ENCODE measurements at regions not wholly inside any gene's neighbourhood (a gene's known extent, or its start where the extent isn't known, plus 50 kb on each side); places are given as distances from the start of the nearest gene placed in this dataset.

DNA sequence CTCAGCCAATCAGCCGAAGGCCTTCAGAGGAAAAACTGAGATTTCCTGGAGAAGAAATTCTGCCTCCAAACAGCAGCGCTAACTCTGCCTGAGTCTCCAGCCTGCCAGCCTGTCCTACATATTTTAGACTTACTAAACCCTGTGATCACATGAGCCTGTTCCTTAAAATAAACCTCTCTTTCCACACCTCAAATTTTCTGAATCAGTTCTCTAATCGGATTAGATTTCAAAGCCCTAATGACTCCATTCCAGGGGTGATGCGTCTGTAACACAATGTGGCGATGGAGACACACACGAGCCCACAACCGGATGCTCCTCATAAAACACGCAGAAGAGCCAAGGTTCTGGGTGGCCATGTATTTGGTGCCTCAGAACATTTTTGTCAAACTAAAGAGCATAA lies 1371.2 kb downstream of the BRD1 start:
- TF ChIP-seq, protein P1, sequence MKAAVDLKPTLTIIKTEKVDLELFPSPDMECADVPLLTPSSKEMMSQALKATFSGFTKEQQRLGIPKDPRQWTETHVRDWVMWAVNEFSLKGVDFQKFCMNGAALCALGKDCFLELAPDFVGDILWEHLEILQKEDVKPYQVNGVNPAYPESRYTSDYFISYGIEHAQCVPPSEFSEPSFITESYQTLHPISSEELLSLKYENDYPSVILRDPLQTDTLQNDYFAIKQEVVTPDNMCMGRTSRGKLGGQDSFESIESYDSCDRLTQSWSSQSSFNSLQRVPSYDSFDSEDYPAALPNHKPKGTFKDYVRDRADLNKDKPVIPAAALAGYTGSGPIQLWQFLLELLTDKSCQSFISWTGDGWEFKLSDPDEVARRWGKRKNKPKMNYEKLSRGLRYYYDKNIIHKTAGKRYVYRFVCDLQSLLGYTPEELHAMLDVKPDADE (IDR thresholded peaks at IDR 0.05) = no peak
- no peak for TF ChIP-seq NANOG (IDR thresholded peaks at IDR 0.05; ENCODE audit: borderline replicate concordance)
- TF ChIP-seq, protein P2, sequence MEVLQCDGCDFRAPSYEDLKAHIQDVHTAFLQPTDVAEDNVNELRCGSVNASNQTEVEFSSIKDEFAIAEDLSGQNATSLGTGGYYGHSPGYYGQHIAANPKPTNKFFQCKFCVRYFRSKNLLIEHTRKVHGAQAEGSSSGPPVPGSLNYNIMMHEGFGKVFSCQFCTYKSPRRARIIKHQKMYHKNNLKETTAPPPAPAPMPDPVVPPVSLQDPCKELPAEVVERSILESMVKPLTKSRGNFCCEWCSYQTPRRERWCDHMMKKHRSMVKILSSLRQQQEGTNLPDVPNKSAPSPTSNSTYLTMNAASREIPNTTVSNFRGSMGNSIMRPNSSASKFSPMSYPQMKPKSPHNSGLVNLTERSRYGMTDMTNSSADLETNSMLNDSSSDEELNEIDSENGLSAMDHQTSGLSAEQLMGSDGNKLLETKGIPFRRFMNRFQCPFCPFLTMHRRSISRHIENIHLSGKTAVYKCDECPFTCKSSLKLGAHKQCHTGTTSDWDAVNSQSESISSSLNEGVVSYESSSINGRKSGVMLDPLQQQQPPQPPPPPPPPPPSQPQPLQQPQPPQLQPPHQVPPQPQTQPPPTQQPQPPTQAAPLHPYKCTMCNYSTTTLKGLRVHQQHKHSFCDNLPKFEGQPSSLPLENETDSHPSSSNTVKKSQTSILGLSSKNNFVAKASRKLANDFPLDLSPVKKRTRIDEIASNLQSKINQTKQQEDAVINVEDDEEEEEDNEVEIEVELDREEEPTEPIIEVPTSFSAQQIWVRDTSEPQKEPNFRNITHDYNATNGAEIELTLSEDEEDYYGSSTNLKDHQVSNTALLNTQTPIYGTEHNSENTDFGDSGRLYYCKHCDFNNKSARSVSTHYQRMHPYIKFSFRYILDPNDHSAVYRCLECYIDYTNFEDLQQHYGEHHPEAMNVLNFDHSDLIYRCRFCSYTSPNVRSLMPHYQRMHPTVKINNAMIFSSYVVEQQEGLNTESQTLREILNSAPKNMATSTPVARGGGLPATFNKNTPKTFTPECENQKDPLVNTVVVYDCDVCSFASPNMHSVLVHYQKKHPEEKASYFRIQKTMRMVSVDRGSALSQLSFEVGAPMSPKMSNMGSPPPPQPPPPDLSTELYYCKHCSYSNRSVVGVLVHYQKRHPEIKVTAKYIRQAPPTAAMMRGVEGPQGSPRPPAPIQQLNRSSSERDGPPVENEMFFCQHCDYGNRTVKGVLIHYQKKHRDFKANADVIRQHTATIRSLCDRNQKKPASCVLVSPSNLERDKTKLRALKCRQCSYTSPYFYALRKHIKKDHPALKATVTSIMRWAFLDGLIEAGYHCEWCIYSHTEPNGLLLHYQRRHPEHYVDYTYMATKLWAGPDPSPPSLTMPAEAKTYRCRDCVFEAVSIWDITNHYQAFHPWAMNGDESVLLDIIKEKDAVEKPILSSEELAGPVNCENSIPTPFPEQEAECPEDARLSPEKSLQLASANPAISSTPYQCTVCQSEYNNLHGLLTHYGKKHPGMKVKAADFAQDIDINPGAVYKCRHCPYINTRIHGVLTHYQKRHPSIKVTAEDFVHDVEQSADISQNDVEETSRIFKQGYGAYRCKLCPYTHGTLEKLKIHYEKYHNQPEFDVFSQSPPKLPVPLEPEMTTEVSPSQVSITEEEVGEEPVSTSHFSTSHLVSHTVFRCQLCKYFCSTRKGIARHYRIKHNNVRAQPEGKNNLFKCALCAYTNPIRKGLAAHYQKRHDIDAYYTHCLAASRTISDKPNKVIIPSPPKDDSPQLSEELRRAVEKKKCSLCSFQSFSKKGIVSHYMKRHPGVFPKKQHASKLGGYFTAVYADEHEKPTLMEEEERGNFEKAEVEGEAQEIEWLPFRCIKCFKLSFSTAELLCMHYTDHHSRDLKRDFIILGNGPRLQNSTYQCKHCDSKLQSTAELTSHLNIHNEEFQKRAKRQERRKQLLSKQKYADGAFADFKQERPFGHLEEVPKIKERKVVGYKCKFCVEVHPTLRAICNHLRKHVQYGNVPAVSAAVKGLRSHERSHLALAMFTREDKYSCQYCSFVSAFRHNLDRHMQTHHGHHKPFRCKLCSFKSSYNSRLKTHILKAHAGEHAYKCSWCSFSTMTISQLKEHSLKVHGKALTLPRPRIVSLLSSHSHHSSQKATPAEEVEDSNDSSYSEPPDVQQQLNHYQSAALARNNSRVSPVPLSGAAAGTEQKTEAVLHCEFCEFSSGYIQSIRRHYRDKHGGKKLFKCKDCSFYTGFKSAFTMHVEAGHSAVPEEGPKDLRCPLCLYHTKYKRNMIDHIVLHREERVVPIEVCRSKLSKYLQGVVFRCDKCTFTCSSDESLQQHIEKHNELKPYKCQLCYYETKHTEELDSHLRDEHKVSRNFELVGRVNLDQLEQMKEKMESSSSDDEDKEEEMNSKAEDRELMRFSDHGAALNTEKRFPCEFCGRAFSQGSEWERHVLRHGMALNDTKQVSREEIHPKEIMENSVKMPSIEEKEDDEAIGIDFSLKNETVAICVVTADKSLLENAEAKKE (CRISPR knock-in tag; IDR thresholded peaks at IDR 0.05) = no peak
- TF ChIP-seq CREB1 (CRISPR knock-in tag; IDR thresholded peaks at IDR 0.05; ENCODE audit: low read depth) = no peak
- TF ChIP-seq, protein P3, sequence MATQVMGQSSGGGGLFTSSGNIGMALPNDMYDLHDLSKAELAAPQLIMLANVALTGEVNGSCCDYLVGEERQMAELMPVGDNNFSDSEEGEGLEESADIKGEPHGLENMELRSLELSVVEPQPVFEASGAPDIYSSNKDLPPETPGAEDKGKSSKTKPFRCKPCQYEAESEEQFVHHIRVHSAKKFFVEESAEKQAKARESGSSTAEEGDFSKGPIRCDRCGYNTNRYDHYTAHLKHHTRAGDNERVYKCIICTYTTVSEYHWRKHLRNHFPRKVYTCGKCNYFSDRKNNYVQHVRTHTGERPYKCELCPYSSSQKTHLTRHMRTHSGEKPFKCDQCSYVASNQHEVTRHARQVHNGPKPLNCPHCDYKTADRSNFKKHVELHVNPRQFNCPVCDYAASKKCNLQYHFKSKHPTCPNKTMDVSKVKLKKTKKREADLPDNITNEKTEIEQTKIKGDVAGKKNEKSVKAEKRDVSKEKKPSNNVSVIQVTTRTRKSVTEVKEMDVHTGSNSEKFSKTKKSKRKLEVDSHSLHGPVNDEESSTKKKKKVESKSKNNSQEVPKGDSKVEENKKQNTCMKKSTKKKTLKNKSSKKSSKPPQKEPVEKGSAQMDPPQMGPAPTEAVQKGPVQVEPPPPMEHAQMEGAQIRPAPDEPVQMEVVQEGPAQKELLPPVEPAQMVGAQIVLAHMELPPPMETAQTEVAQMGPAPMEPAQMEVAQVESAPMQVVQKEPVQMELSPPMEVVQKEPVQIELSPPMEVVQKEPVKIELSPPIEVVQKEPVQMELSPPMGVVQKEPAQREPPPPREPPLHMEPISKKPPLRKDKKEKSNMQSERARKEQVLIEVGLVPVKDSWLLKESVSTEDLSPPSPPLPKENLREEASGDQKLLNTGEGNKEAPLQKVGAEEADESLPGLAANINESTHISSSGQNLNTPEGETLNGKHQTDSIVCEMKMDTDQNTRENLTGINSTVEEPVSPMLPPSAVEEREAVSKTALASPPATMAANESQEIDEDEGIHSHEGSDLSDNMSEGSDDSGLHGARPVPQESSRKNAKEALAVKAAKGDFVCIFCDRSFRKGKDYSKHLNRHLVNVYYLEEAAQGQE (IDR thresholded peaks at IDR 0.05; ENCODE audit: unreplicated experiment) = no peak
- TF ChIP-seq POLR2AphosphoS5 (IDR thresholded peaks at IDR 0.05; ENCODE audit: low read depth) = no peak
- no peak for TF ChIP-seq EZH2phosphoT487 (IDR thresholded peaks at IDR 0.05; ENCODE audit: unreplicated experiment)
- no peak for TF ChIP-seq JUNB (IDR thresholded peaks at IDR 0.05; ENCODE audit: unreplicated experiment)
- no peak for TF ChIP-seq ZNF114 (CRISPR knock-in tag; IDR thresholded peaks at IDR 0.05)
- TF ChIP-seq EZH2 (IDR thresholded peaks at IDR 0.05; ENCODE audit: low read depth, unreplicated experiment) = no peak
- no peak for TF ChIP-seq STAT1 (IDR thresholded peaks at IDR 0.05; ENCODE audit: unreplicated experiment)
- H3F3A ChIP-seq (replicated peaks; ENCODE audit: low read depth) = no peaks in the 10 kb centered on the region
- no peaks in the 10 kb centered on the region for H3K79me2 ChIP-seq (replicated peaks; ENCODE audit: insufficient read depth)
- no peaks in the 10 kb centered on the region for H3K9me2 ChIP-seq (ENCODE audit: insufficient read depth)
- Mint-ChIP-seq H3K9me3 (no peaks in the 10 kb centered on the region; the same call in 2 of the 3 replicates), H3K4me3 (no peak overlapping the region), H3K36me3 (ENCODE audit: low read depth) (no peaks in the 10 kb centered on the region), H3K4me1 (no peaks in the 10 kb centered on the region), H3K27me3 (ENCODE audit: insufficient read depth, low read depth, poor library complexity) (peaks cover 5% of the 10 kb centered on the region), H3K27ac (no peak overlapping the region)
- no peaks in the 10 kb centered on the region for H4K20me1 ChIP-seq (replicated peaks; ENCODE audit: insufficient read depth)
- no peak for DNase-seq (ENCODE audit: low spot score)
- no peak overlapping the region for H3K4me3 ChIP-seq
- no peak overlapping the region for H2AFZ ChIP-seq
- no peak overlapping the region for H3K27ac ChIP-seq (ENCODE audit: low read depth)
- no peak overlapping the region for H3K4me2 ChIP-seq
- H3K4me1 ChIP-seq (ENCODE audit: insufficient read depth) = no peaks in the 10 kb centered on the region
- H3K36me3 ChIP-seq (ENCODE audit: insufficient read depth) = no peaks in the 10 kb centered on the region; the same call in 1 of the 2 replicates
- ATAC-seq = no peak
- H3K27me3 ChIP-seq (ENCODE audit: insufficient read depth) = no peaks in the 10 kb centered on the region

Measured in GM23338 (cell line).